Astrocyte (in vitro differentiated cells and primary cell): ENCODE measurements at regions not wholly inside any gene's neighbourhood (a gene's known extent, or its start where the extent isn't known, plus 50 kb on each side); places are given as distances from the start of the nearest gene placed in this dataset.

Experiments used
- DNase-seq: peaks from one replicate; pipeline ENCODE4 v3.0.0-alpha.2; 2010; ENCODE audit warnings: low read depth
- FAIRE-seq: peaks from 2 replicates; lab custom pipeline; 2011; peaks lifted over from hg19 to GRCh38; lab: Jason Lieb, UNC
- H2AFZ ChIP-seq: 2 replicates; pipeline ENCODE4 v1.6.0; 2012; ENCODE audit warnings: low read depth, low read length, inconsistent platforms
- H3K27ac ChIP-seq: 2 replicates; pipeline ENCODE4 v1.5.1; 2011; ENCODE audit warnings: low read depth, low read length, inconsistent platforms
- H3K27me3 ChIP-seq: 2 replicates; pipeline ENCODE4 v1.6.0; 2011; ENCODE audit warnings: low read length, inconsistent platforms; ENCODE audit not compliant: insufficient read depth
- H3K36me3 ChIP-seq: 2 replicates; pipeline ENCODE4 v1.5.1; 2011; ENCODE audit warnings: low read length, inconsistent platforms; ENCODE audit not compliant: insufficient read depth
- H3K4me1 ChIP-seq: 2 replicates; pipeline ENCODE4 v1.5.1; 2011; ENCODE audit warnings: low read length, inconsistent platforms; ENCODE audit not compliant: insufficient read depth
- H3K4me2 ChIP-seq: 2 replicates; pipeline ENCODE4 v1.6.0; 2012; ENCODE audit warnings: low read length, inconsistent platforms
- H3K4me3 ChIP-seq: 2 replicates; pipeline ENCODE4 v1.5.1; 2011; ENCODE audit warnings: low read depth, mild to moderate bottlenecking, low read length, inconsistent platforms; ENCODE audit not compliant: insufficient read depth
- H3K79me2 ChIP-seq: 2 replicates; pipeline ENCODE4 v1.6.0; 2012; ENCODE audit warnings: mild to moderate bottlenecking, low read length, inconsistent platforms; ENCODE audit not compliant: insufficient read depth
- H3K9ac ChIP-seq: 2 replicates; pipeline ENCODE4 v1.6.0; 2012; ENCODE audit warnings: mild to moderate bottlenecking, low read length, inconsistent platforms
- H3K9me3 ChIP-seq: 2 replicates; pipeline ENCODE4 v1.5.1; 2012; ENCODE audit warnings: low read depth, mild to moderate bottlenecking, low read length, inconsistent platforms; ENCODE audit not compliant: insufficient read depth
- H4K20me1 ChIP-seq: 2 replicates; pipeline ENCODE4 v1.6.0; 2012; ENCODE audit warnings: low read length, inconsistent platforms; ENCODE audit not compliant: insufficient read depth
- H3K27ac Mint-ChIP-seq: one replicate; pipeline ENCODE4 v1.8.0; 2021; ENCODE audit warnings: mild to moderate bottlenecking, mixed read lengths; ENCODE audit not compliant: unreplicated experiment
- H3K27me3 Mint-ChIP-seq: one replicate; pipeline ENCODE4 v1.8.0; 2021; ENCODE audit warnings: low read depth, mixed read lengths; ENCODE audit not compliant: unreplicated experiment
- H3K36me3 Mint-ChIP-seq: one replicate; pipeline ENCODE4 v1.8.0; 2021; ENCODE audit warnings: low read depth, mixed read lengths; ENCODE audit not compliant: unreplicated experiment
- H3K4me1 Mint-ChIP-seq: one replicate; pipeline ENCODE4 v1.8.0; 2021; ENCODE audit warnings: low read depth, mixed read lengths; ENCODE audit not compliant: unreplicated experiment
- H3K4me3 Mint-ChIP-seq: one replicate; pipeline ENCODE4 v1.8.0; 2021; ENCODE audit warnings: mild to moderate bottlenecking, moderate library complexity, mixed read lengths; ENCODE audit not compliant: unreplicated experiment
- H3K9me3 Mint-ChIP-seq: one replicate; pipeline ENCODE4 v1.8.0; 2021; ENCODE audit warnings: mild to moderate bottlenecking, mixed read lengths; ENCODE audit not compliant: unreplicated experiment
- EZH2 ChIP-seq: IDR thresholded peaks from 2 replicates; pipeline ENCODE4 v1.6.1; 2012; ENCODE audit warnings: mild to moderate bottlenecking, low read length, inconsistent platforms; ENCODE audit not compliant: insufficient read depth
- TF ChIP-seq, protein P1 (sequence below): IDR thresholded peaks from 2 replicates; pipeline ENCODE4 v1.5.1; 2011; ENCODE audit warnings: low read depth, mild to moderate bottlenecking, inconsistent platforms, low read length, moderate library complexity; ENCODE audit not compliant: insufficient read depth

GRCh38 chrX:131840799-131841495 lies 182.2 kb upstream of the STK26 start:
- H3K4me3 Mint-ChIP-seq, result no peak overlapping the region
- Histone ChIP-seq H2AFZ (no peak overlapping the region), H3K36me3 (no peaks in the 10 kb centered on the region), H3K9me3 (no peaks in the 10 kb centered on the region), H3K9ac (no peak overlapping the region), H3K4me2 (no peak overlapping the region), H3K27ac (no peak overlapping the region), H4K20me1 (no peaks in the 10 kb centered on the region), H3K4me1 (no peaks in the 10 kb centered on the region), H3K79me2 (no peaks in the 10 kb centered on the region), H3K4me3 (no peak overlapping the region), H3K27me3 (no peaks in the 10 kb centered on the region)
- H3K9me3 Mint-ChIP-seq, result no peaks in the 10 kb centered on the region
- FAIRE-seq (no peak), DNase-seq (no peak)
- no peak overlapping the region for H3K27ac Mint-ChIP-seq
- H3K4me1 Mint-ChIP-seq, result no peaks in the 10 kb centered on the region
- no peaks in the 10 kb centered on the region for H3K27me3 Mint-ChIP-seq
- TF ChIP-seq, protein P1, sequence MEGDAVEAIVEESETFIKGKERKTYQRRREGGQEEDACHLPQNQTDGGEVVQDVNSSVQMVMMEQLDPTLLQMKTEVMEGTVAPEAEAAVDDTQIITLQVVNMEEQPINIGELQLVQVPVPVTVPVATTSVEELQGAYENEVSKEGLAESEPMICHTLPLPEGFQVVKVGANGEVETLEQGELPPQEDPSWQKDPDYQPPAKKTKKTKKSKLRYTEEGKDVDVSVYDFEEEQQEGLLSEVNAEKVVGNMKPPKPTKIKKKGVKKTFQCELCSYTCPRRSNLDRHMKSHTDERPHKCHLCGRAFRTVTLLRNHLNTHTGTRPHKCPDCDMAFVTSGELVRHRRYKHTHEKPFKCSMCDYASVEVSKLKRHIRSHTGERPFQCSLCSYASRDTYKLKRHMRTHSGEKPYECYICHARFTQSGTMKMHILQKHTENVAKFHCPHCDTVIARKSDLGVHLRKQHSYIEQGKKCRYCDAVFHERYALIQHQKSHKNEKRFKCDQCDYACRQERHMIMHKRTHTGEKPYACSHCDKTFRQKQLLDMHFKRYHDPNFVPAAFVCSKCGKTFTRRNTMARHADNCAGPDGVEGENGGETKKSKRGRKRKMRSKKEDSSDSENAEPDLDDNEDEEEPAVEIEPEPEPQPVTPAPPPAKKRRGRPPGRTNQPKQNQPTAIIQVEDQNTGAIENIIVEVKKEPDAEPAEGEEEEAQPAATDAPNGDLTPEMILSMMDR, result no peak
- TF ChIP-seq EZH2, result no peak
- H3K36me3 Mint-ChIP-seq, result no peaks in the 10 kb centered on the region

GRCh38 chrX:131841496-131842437 lies 181.3 kb upstream of the STK26 start:
- Mint-ChIP-seq H3K27me3 (no peaks in the 10 kb centered on the region), H3K9me3 (no peaks in the 10 kb centered on the region), H3K4me3 (no peak overlapping the region), H3K27ac (no peak overlapping the region), H3K36me3 (no peaks in the 10 kb centered on the region), H3K4me1 (no peaks in the 10 kb centered on the region)
- Histone ChIP-seq H3K36me3 (no peaks in the 10 kb centered on the region), H4K20me1 (no peaks in the 10 kb centered on the region), H3K4me3 (no peak overlapping the region), H3K27me3 (no peaks in the 10 kb centered on the region), H3K27ac (no peak overlapping the region), H2AFZ (peak overlapping the region; percentile 66), H3K79me2 (no peaks in the 10 kb centered on the region), H3K4me1 (no peaks in the 10 kb centered on the region), H3K9me3 (no peaks in the 10 kb centered on the region), H3K4me2 (peak overlapping the region; percentile 60), H3K9ac (no peak overlapping the region)
- TF ChIP-seq, protein P1, result peak; percentile 46
- TF ChIP-seq EZH2, result no peak
- FAIRE-seq (peak; percentile 94), DNase-seq (peak; percentile 12)
